HUES64 (cell line): ENCODE measurements at regions not wholly inside any gene's neighbourhood (a gene's known extent, or its start where the extent isn't known, plus 50 kb on each side); places are given as distances from the start of the nearest gene placed in this dataset.
"Not testable (repeated sequence)": the region's sequence is repeated elsewhere in the genome, so short reads cannot be mapped to it uniquely, and the experiment has no call there.

ENCODE experiments used
- H3K27ac ChIP-seq: 2 replicates; pipeline ENCODE4 v1.7.0; 2013; ENCODE audit warnings: low read depth, low read length, inconsistent platforms
- H3K27me3 ChIP-seq: 2 replicates; pipeline ENCODE4 v1.6.1; 2013; ENCODE audit warnings: mild to moderate bottlenecking, low read length; ENCODE audit not compliant: insufficient read depth
- H3K36me3 ChIP-seq: 2 replicates; pipeline ENCODE4 v1.6.1; 2013; ENCODE audit warnings: mild to moderate bottlenecking, low read length; ENCODE audit not compliant: insufficient read depth
- H3K4me1 ChIP-seq: 2 replicates; pipeline ENCODE4 v1.6.1; 2013; ENCODE audit warnings: mild to moderate bottlenecking, low read length, moderate library complexity; ENCODE audit not compliant: insufficient read depth
- H3K4me3 ChIP-seq: 2 replicates; pipeline ENCODE4 v1.5.1; 2013; ENCODE audit warnings: mild to moderate bottlenecking, low read length, moderate library complexity
- H3K9ac ChIP-seq: 2 replicates; pipeline ENCODE4 v1.6.1; 2013; ENCODE audit warnings: mild to moderate bottlenecking, low read depth, low read length
- H3K9me3 ChIP-seq: 2 replicates; pipeline ENCODE4 v1.6.1; 2013; ENCODE audit warnings: low read depth, low read length; ENCODE audit not compliant: insufficient read depth
- WGBS: fragments of 150-250, 120-280 bp; methylation state at CpG from one replicate; pipeline ENCODE4 v1.1.7; 2013; ENCODE audit warnings: missing lambda C conversion rate; 5-methylcytosine and 5-hydroxymethylcytosine counted together

DNA sequence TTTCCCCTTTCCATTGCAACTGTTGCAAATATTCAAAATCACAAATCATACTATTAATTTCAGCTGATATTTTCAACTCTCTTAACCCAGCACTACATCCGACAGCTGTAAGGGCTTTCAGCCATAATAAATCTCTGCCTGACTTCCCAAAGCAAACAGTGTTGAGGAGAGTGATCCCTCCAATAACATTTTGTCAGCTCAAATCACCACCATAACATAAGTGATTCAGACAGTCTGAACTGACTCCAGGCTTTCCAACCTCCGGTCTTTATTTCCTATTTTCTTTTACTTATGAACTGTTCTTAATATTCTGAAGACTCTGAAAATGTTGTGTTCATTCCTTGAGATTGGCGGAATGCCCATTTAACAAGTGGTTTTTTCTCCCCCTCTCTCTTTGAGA is 1085.9 kb downstream of the GATA3 start:
- Histone ChIP-seq H3K36me3 (no peaks in the 10 kb centered on the region), H3K4me1 (no peaks in the 10 kb centered on the region), H3K27ac (no peak overlapping the region), H3K9me3 (no peaks in the 10 kb centered on the region), H3K4me3 (no peak overlapping the region), H3K27me3 (no peaks in the 10 kb centered on the region), H3K9ac (no peak overlapping the region)
- 88% methylated on average over 3 of the region's 3 CpGs for WGBS

- Histone ChIP-seq H3K4me1 (no peaks in the 10 kb centered on the region), H3K27ac (no peak overlapping the region), H3K4me3 (no peak overlapping the region), H3K36me3 (no peaks in the 10 kb centered on the region), H3K9me3 (no peaks in the 10 kb centered on the region), H3K27me3 (no peaks in the 10 kb centered on the region), H3K9ac (no peak overlapping the region)
- 93% methylated on average over 5 of the region's 6 CpGs for WGBS
Observed at GRCh38 chr10:9147475-9147874, 1093.0 kb downstream of the GATA3 start.

GRCh38 chr10:9149134-9149533 is 1094.6 kb downstream of the GATA3 start:
- Histone ChIP-seq H3K4me3 (no peak overlapping the region), H3K36me3 (no peaks in the 10 kb centered on the region), H3K4me1 (no peaks in the 10 kb centered on the region), H3K27me3 (no peaks in the 10 kb centered on the region), H3K9ac (no peak overlapping the region), H3K9me3 (no peaks in the 10 kb centered on the region), H3K27ac (no peak overlapping the region)

GRCh38 chr10:9153057-9153456 is 1098.6 kb downstream of the GATA3 start:
- H3K9ac ChIP-seq, H3K27me3 ChIP-seq, H3K9me3 ChIP-seq, H3K4me3 ChIP-seq, H3K4me1 ChIP-seq, H3K36me3 ChIP-seq, H3K27ac ChIP-seq: not testable (repeated sequence)
- WGBS, result 82% methylated on average over 1 of the region's 1 CpG

GRCh38 chr10:9157656-9158055 is 1103.2 kb downstream of the GATA3 start:
- WGBS, result 95% methylated on average over 2 of the region's 3 CpGs
- no peaks in the 10 kb centered on the region for H3K27me3 ChIP-seq
- no peak overlapping the region for H3K27ac ChIP-seq
- peaks cover 29% of the 10 kb centered on the region for H3K9me3 ChIP-seq
- H3K4me3 ChIP-seq, result no peak overlapping the region
- no peaks in the 10 kb centered on the region for H3K36me3 ChIP-seq
- H3K9ac ChIP-seq, result no peak overlapping the region
- no peaks in the 10 kb centered on the region for H3K4me1 ChIP-seq

DNA sequence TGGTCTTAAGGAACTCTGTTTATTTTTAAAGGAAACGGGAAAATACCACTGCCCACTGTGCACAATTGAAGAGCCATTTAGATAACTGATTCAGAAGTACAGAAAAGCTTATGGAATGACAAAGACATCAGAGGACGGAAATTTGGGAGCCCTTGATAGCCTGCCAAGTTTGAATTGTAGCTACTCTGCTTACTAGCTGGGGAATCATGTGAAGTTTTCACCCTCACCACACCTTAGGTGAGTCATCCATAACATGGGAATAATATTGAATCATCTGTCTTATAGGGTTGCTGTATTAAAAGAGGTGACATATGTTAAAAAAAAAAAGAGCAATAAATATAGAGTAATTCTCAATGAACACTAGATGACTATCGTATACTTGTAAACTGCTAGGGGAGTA is 1104.2 kb downstream of the GATA3 start:
- Histone ChIP-seq H3K4me1 (no peaks in the 10 kb centered on the region), H3K36me3 (no peaks in the 10 kb centered on the region), H3K9me3 (peaks cover 29% of the 10 kb centered on the region), H3K9ac (no peak overlapping the region), H3K27me3 (no peaks in the 10 kb centered on the region), H3K4me3 (no peak overlapping the region), H3K27ac (no peak overlapping the region)
- WGBS, result 91% methylated on average over 3 of the region's 3 CpGs

DNA sequence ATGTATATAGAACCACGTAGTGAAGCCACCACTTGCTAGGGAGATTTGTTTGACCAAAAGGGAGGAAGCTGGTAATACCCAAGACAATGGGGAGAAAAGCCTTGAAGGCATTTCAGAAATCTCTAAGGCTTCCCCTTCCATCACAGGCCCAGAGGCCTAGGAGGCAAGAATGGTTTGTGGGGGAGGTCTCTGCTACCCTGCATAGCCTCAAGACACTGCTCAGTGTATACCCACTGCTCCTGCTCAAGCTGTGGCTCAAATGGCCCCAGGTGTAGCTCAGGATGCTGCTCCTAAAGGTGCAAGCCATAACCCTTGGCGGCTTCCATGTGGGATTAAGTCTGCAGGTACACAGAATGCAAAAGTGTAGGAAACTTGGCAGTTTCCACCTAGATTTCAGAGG is 1105.8 kb downstream of the GATA3 start:
- H3K4me1 ChIP-seq, result no peaks in the 10 kb centered on the region
- no peak overlapping the region for H3K9ac ChIP-seq
- 95% methylated on average over 2 of the region's 2 CpGs for WGBS
- no peak overlapping the region for H3K4me3 ChIP-seq
- H3K9me3 ChIP-seq, result peaks cover 29% of the 10 kb centered on the region
- H3K27me3 ChIP-seq, result no peaks in the 10 kb centered on the region
- H3K27ac ChIP-seq, result no peak overlapping the region
- no peaks in the 10 kb centered on the region for H3K36me3 ChIP-seq

DNA sequence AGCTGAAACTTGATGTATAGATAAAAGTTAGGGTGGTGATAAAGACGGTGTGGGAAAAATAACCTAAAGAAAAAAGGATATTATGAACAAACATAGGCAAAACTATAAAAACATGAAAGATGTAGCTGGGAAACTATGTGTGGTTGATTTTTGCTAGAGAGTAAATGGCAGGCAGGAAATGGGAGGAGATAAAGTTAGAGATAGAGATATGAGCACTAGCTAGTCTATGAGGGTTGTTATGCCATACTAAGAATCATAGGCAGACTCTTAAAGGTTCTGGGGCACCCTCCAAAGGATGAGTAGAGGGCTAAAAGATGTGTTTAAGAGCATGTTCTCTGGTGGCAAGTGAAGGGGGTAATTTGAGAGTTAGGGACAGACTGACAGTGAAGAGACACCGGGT is 1109.2 kb downstream of the GATA3 start:
- no peaks in the 10 kb centered on the region for H3K36me3 ChIP-seq
- no peaks in the 10 kb centered on the region for H3K27me3 ChIP-seq
- H3K4me1 ChIP-seq, result no peaks in the 10 kb centered on the region
- H3K27ac ChIP-seq, result no peak overlapping the region
- no peak overlapping the region for H3K4me3 ChIP-seq
- no peak overlapping the region for H3K9ac ChIP-seq
- WGBS, result 98% methylated on average over 2 of the region's 2 CpGs
- H3K9me3 ChIP-seq, result peaks cover 29% of the 10 kb centered on the region

- WGBS, result 93% methylated on average over 2 of the region's 4 CpGs
- Histone ChIP-seq H3K27me3 (no peaks in the 10 kb centered on the region), H3K4me1 (no peaks in the 10 kb centered on the region), H3K9ac (no peak overlapping the region), H3K4me3 (no peak overlapping the region), H3K27ac (no peak overlapping the region), H3K36me3 (no peaks in the 10 kb centered on the region), H3K9me3 (0 out of 2 replicates have a peak, but pooled peaks cover 5% of the 10 kb centered on the region)
Observed at GRCh38 chr10:9166770-9167169, 1112.3 kb downstream of the GATA3 start.

GRCh38 chr10:9172276-9172675 is 1117.8 kb downstream of the GATA3 start:
- Histone ChIP-seq H3K9me3 (no peaks in the 10 kb centered on the region), H3K27me3 (no peaks in the 10 kb centered on the region), H3K4me1 (no peaks in the 10 kb centered on the region), H3K27ac (no peak overlapping the region), H3K36me3 (no peaks in the 10 kb centered on the region), H3K9ac (no peak overlapping the region), H3K4me3 (no peak overlapping the region)
- WGBS, result 100% methylated on average over 1 of the region's 1 CpG

DNA sequence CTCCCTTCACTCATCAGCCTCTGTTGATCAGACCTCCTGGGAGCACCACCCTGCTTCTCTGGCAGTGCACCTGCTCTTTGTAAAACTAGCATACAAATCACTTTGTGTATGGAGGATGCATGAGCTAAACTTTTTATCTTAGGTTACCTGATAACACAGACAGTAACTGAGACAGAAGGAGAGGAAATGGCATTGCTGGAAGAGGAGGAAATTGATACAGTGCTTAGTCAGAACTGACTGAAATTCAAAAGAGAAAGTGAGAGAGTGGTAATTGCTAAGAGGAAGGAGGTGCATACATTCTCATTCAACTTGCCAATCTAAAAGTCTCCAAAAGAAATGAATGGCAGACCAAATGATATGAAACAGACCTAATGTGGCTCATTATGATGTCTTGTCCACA is 1120.7 kb downstream of the GATA3 start:
- H3K27me3 ChIP-seq, result no peaks in the 10 kb centered on the region
- H3K4me3 ChIP-seq, result no peak overlapping the region
- H3K36me3 ChIP-seq, result no peaks in the 10 kb centered on the region
- H3K4me1 ChIP-seq, result no peaks in the 10 kb centered on the region
- no peaks in the 10 kb centered on the region for H3K9me3 ChIP-seq
- H3K9ac ChIP-seq, result no peak overlapping the region
- no peak overlapping the region for H3K27ac ChIP-seq

GRCh38 chr10:9183197-9183880 is 1128.9 kb downstream of the GATA3 start:
- not testable (repeated sequence) for H3K27me3 ChIP-seq, H3K9me3 ChIP-seq, H3K4me1 ChIP-seq, H3K36me3 ChIP-seq, H3K27ac ChIP-seq, H3K4me3 ChIP-seq, H3K9ac ChIP-seq
- WGBS, result 96% methylated on average over 47 of the region's 48 CpGs
